Astrocyte of the spinal cord (primary cell): ENCODE measurements at regions not wholly inside any gene's neighbourhood (a gene's known extent, or its start where the extent isn't known, plus 50 kb on each side); places are given as distances from the start of the nearest gene placed in this dataset.

Experiments used
- DNase-seq: peaks from one replicate; pipeline ENCODE4 v3.0.0; 2011; ENCODE audit warnings: low read depth, low spot score
- H3K4me3 ChIP-seq: 2 replicates; pipeline ENCODE4 v1.5.1; 2011; ENCODE audit warnings: low read depth, mild to moderate bottlenecking, low read length, moderate library complexity
- CTCF ChIP-seq: IDR thresholded peaks from 2 replicates; pipeline ENCODE4 v1.5.1; 2012; ENCODE audit warnings: low read depth, mild to moderate bottlenecking, low read length, inconsistent platforms
- in situ Hi-C: cut with HindIII; loops from 2 replicates; pipeline ENCODE4 v1.10.0; 2017; ENCODE audit warnings: low sequenced_read_pairs

DNA sequence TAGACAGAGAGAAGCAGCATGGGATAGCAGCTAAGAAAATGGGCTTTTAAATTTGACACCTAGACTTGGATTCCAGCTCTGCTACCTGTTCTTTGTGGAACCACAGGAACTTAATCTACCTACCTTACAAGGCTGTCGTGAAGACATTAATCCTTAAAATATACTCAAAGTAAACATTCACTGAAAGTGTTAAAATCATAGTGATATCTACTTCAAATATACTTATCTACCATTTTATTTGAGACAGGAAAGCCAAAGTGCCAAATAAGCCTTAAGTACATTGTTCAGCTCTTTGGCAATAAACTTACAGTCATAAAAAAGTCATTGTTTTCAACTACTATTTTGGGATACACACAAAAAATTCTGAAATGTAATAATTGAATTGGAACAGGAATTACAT is 295.0 kb upstream of the PITX2 start:
- no peak overlapping the region for H3K4me3 ChIP-seq
- no peak for TF ChIP-seq CTCF
- in situ Hi-C loops: no loop called here
- DNase-seq: no peak

DNA sequence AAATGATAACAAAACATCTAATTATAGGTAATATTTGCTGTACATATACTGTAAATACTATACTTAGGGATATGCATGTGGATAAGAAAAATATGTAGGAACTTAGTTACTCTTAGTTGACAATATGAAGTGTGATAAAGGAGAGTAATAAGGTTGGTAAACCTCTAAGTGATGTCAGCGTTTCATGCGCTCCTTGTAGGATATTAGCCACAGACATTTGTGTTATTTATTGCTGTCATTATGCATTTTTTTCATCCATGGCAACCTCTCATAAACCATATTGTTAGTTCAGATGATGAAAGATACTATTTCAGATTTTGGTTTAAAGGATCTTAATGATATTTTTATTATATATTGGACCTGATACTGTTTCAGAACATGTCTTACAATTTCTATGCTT is 298.1 kb upstream of the PITX2 start:
- no peak overlapping the region for H3K4me3 ChIP-seq
- in situ Hi-C loops: no loop called here
- TF ChIP-seq CTCF: no peak
- no peak for DNase-seq

DNA sequence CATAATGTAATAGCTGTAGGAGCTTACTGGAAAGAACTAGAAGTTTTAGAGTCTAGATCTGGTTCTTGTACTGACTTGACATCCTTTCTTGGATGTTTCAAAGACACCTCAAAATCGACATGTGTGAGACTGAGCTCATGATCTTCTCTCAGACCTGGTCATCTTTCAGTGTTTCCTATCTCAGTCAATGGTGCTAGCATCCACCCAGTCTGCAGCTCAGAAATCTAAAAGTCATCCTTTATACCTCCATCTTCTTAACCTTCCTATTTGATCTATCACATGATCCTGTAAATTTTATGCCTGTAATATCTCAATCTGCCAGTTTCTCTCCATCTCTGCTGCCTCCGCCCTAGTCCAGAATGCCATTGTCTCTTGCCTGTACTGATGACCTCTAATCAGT is 301.9 kb upstream of the PITX2 start:
- in situ Hi-C loops: no loop called here
- TF ChIP-seq CTCF: no peak
- no peak for DNase-seq
- no peak overlapping the region for H3K4me3 ChIP-seq

GRCh38 chr4:110926841-110927400 is 304.0 kb upstream of the PITX2 start:
- DNase-seq: no peak
- TF ChIP-seq CTCF: no peak
- H3K4me3 ChIP-seq: no peak overlapping the region
- in situ Hi-C loops: no loop called here

DNA sequence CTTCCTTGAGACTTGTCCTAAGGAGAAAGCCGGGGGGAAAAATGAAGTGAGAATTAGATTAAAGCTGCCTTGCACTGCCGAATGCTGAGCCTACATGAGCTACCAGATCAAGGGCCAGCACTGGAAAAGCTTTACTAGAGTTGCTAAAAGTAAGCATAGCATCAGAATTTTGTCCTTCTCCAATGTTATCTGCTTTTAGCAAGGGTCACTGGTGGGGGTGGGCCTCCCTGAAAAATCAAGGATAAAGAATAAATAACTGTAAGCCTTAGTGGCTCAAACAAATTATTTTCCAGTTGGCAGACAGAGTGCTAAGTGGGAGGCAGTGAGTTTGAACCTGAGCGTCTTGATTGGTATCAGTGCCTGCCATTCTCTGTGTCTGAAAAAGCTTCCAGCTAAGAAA is 310.5 kb upstream of the PITX2 start:
- in situ Hi-C loops: no loop called here
- no peak for DNase-seq
- no peak for TF ChIP-seq CTCF
- no peak overlapping the region for H3K4me3 ChIP-seq

GRCh38 chr4:110944501-110944900 is 321.6 kb upstream of the PITX2 start:
- in situ Hi-C loops: no loop called here
- TF ChIP-seq CTCF: no peak

GRCh38 chr4:110945600-110945999 is 322.7 kb upstream of the PITX2 start:
- in situ Hi-C loops: no loop called here
- no peak overlapping the region for H3K4me3 ChIP-seq
- TF ChIP-seq CTCF: no peak
- DNase-seq: no peak

More at GRCh38 chr4:110944501-110944900, 321.6 kb upstream of the PITX2 start:
- no peak overlapping the region for H3K4me3 ChIP-seq
- DNase-seq: no peak
